Sigmoid colon (tissue), 4 donors: ENCODE measurements at regions not wholly inside any gene's neighbourhood (a gene's known extent, or its start where the extent isn't known, plus 50 kb on each side); places are given as distances from the start of the nearest gene placed in this dataset.

Experiments used
- EP300 ChIP-seq, 4 donors: sonication (generic); formaldehyde crosslinking; IDR thresholded peaks; one replicate each; pipeline ENCODE4 v1.6.1; 2017; ENCODE audit warnings: antibody characterized with exemption in 4 of 4
- TF ChIP-seq, protein P1 (sequence below), 4 experiments: fragments of 450-650 bp in 3 of 4; fragments of 200-600 bp in 1 of 4; IDR thresholded peaks; one replicate each; pipeline ENCODE4 v1.5.1; 2016 to 2019; ENCODE audit warnings: antibody characterized with exemption in 4 of 4, mild to moderate bottlenecking in 3 of 4, moderate library complexity in 2 of 4

- TF ChIP-seq, protein P1, sequence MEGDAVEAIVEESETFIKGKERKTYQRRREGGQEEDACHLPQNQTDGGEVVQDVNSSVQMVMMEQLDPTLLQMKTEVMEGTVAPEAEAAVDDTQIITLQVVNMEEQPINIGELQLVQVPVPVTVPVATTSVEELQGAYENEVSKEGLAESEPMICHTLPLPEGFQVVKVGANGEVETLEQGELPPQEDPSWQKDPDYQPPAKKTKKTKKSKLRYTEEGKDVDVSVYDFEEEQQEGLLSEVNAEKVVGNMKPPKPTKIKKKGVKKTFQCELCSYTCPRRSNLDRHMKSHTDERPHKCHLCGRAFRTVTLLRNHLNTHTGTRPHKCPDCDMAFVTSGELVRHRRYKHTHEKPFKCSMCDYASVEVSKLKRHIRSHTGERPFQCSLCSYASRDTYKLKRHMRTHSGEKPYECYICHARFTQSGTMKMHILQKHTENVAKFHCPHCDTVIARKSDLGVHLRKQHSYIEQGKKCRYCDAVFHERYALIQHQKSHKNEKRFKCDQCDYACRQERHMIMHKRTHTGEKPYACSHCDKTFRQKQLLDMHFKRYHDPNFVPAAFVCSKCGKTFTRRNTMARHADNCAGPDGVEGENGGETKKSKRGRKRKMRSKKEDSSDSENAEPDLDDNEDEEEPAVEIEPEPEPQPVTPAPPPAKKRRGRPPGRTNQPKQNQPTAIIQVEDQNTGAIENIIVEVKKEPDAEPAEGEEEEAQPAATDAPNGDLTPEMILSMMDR (IDR thresholded peaks at IDR 0.05) = no peak
- no peak for TF ChIP-seq EP300 (IDR thresholded peaks at IDR 0.05)
Measured at GRCh38 chr14:95463171-95463901, 53.1 kb downstream of the SYNE3 start.
